ENCODE measurements at regions not wholly inside any gene's neighbourhood (a gene's known extent, or its start where the extent isn't known, plus 50 kb on each side); places are given as distances from the start of the nearest gene placed in this dataset.
A peak's percentile ranks its signal among the peaks of the same experiment; 100 is the strongest.

DNA sequence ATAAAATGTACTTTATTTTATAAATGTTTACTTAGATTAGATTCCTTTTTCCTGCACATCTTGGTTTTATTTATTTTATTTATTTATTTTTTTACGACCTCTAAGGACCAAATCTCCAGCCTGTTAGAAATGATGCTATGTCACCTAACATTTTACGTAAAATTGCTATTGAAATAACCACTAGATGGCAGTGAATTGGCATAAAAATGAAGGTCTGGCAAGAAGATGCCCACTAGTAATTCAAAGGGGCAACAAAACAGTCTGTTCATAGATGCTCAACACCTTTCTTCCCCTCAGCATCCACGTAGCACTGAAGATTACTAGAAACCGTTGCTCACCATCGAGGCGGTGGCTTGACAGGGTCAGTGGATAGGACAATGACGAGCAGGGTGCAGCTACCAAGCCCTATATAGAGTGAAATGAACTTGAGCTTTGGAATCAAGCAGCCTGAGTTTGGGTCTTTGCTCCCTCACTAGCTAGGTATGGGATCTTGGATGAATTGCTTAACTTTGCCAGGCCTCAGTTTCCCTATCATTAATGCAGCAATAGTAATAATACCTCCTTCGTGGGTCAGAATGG, 128.7 kb upstream of the L3MBTL4 start:
- Histone ChIP-seq H3K4me3 (replicated peaks; ENCODE audit: insufficient read depth, low read length) (no peak overlapping the region), H3K27me3 (ENCODE audit: insufficient read depth, poor library complexity, severe bottlenecking) (peaks cover 2% of the 10 kb centered on the region), H3K27ac (replicated peaks) (no peak overlapping the region)
- DNase-seq (ENCODE audit: low read depth in 1 of 2, low spot score in 1 of 2), result no peak
- TF ChIP-seq POLR2AphosphoS5 (IDR thresholded peaks at IDR 0.05; ENCODE audit: low read depth), result no peak
- TF ChIP-seq, protein P1, sequence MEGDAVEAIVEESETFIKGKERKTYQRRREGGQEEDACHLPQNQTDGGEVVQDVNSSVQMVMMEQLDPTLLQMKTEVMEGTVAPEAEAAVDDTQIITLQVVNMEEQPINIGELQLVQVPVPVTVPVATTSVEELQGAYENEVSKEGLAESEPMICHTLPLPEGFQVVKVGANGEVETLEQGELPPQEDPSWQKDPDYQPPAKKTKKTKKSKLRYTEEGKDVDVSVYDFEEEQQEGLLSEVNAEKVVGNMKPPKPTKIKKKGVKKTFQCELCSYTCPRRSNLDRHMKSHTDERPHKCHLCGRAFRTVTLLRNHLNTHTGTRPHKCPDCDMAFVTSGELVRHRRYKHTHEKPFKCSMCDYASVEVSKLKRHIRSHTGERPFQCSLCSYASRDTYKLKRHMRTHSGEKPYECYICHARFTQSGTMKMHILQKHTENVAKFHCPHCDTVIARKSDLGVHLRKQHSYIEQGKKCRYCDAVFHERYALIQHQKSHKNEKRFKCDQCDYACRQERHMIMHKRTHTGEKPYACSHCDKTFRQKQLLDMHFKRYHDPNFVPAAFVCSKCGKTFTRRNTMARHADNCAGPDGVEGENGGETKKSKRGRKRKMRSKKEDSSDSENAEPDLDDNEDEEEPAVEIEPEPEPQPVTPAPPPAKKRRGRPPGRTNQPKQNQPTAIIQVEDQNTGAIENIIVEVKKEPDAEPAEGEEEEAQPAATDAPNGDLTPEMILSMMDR (IDR thresholded peaks at IDR 0.05; ENCODE audit: insufficient read depth, low read length), result peak; percentile 37

DNA sequence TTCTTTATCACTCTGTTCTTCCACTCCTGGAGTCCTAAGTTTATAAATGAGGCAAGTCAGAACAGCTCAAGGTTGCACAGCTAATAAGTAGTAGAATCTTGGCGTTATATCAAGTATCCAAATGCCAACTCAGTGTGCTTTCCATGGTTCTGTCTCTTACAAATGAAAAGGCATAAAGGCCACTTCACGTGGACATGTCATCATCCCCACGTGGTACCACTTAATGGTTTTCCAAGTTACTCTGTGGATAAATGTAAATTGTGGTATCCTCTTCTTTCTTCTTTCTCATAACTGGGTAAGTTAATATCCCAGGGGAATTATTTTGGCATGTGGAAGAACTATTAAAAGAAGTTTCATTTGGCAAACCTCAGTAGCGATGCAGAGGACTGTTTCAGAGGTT, 131.5 kb upstream of the L3MBTL4 start:
- Histone ChIP-seq H3K27me3 (ENCODE audit: insufficient read depth, poor library complexity, severe bottlenecking) (peaks cover 2% of the 10 kb centered on the region), H3K4me3 (replicated peaks; ENCODE audit: insufficient read depth, low read length) (no peak overlapping the region), H3K27ac (replicated peaks) (no peak overlapping the region)
- DNase-seq (ENCODE audit: low read depth in 1 of 2, low spot score in 1 of 2), result no peak
- TF ChIP-seq POLR2AphosphoS5 (IDR thresholded peaks at IDR 0.05; ENCODE audit: low read depth), result no peak
- TF ChIP-seq, protein P2, sequence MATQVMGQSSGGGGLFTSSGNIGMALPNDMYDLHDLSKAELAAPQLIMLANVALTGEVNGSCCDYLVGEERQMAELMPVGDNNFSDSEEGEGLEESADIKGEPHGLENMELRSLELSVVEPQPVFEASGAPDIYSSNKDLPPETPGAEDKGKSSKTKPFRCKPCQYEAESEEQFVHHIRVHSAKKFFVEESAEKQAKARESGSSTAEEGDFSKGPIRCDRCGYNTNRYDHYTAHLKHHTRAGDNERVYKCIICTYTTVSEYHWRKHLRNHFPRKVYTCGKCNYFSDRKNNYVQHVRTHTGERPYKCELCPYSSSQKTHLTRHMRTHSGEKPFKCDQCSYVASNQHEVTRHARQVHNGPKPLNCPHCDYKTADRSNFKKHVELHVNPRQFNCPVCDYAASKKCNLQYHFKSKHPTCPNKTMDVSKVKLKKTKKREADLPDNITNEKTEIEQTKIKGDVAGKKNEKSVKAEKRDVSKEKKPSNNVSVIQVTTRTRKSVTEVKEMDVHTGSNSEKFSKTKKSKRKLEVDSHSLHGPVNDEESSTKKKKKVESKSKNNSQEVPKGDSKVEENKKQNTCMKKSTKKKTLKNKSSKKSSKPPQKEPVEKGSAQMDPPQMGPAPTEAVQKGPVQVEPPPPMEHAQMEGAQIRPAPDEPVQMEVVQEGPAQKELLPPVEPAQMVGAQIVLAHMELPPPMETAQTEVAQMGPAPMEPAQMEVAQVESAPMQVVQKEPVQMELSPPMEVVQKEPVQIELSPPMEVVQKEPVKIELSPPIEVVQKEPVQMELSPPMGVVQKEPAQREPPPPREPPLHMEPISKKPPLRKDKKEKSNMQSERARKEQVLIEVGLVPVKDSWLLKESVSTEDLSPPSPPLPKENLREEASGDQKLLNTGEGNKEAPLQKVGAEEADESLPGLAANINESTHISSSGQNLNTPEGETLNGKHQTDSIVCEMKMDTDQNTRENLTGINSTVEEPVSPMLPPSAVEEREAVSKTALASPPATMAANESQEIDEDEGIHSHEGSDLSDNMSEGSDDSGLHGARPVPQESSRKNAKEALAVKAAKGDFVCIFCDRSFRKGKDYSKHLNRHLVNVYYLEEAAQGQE (IDR thresholded peaks at IDR 0.05; ENCODE audit: insufficient replicate concordance, low read depth), result no peak
- no peak for TF ChIP-seq GABPA (IDR thresholded peaks at IDR 0.05; ENCODE audit: low read depth)
- TF ChIP-seq, protein P1 (IDR thresholded peaks at IDR 0.05; ENCODE audit: insufficient read depth, low read length), result no peak
- TF ChIP-seq SPI1 (IDR thresholded peaks at IDR 0.05; ENCODE audit: borderline replicate concordance, low read depth), result no peak

DNA sequence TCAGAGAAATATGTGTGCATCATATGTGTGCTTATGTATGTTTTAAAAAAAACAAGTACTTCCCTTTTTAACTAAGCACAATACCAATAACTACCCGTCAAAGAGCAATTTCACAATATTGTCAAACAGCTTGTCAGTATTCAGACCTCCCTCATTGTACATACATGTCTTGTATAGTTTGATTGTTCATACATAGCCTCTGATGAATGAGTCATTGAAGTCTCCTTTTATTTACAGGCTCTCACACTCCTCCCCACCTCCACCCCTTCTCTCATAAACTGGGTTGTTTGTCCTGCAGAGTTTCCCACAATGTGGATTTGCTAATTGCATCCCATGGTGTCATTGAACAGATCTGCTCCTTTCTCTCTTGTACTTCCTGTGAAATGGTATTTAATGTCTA, 132.8 kb upstream of the L3MBTL4 start:
- Histone ChIP-seq H3K27me3 (ENCODE audit: insufficient read depth, poor library complexity, severe bottlenecking) (peaks cover 2% of the 10 kb centered on the region), H3K4me3 (replicated peaks; ENCODE audit: insufficient read depth, low read length) (no peak overlapping the region), H3K27ac (replicated peaks) (no peak overlapping the region)
- DNase-seq (ENCODE audit: low read depth in 1 of 2, low spot score in 1 of 2), result no peak
- TF ChIP-seq POLR2AphosphoS5 (IDR thresholded peaks at IDR 0.05; ENCODE audit: low read depth), result no peak
- no peak for TF ChIP-seq SPI1 (IDR thresholded peaks at IDR 0.05; ENCODE audit: borderline replicate concordance, low read depth)
- TF ChIP-seq, protein P1 (IDR thresholded peaks at IDR 0.05; ENCODE audit: insufficient read depth, low read length), result no peak
- no peak for TF ChIP-seq GABPA (IDR thresholded peaks at IDR 0.05; ENCODE audit: low read depth)
- TF ChIP-seq, protein P2 (IDR thresholded peaks at IDR 0.05; ENCODE audit: insufficient replicate concordance, low read depth), result no peak
